GM23248 (cell line): ENCODE measurements at regions not wholly inside any gene's neighbourhood (a gene's known extent, or its start where the extent isn't known, plus 50 kb on each side); places are given as distances from the start of the nearest gene placed in this dataset.

ENCODE experiments used
- DNase-seq: peaks from one replicate; pipeline ENCODE4 v3.0.0-alpha.2; 2015
- H2AFZ ChIP-seq: fragments of 200-600 bp; sonication (generic); 2 replicates; pipeline ENCODE4 v1.6.1; 2016; ENCODE audit warnings: antibody characterized with exemption
- H3F3A ChIP-seq: fragments of 200-600 bp; sonication (generic); 2 replicates; pipeline ENCODE4 v1.6.1; 2016; ENCODE audit warnings: mild to moderate bottlenecking, antibody characterized with exemption, mixed run types; ENCODE audit not compliant: insufficient read depth
- H3K27ac ChIP-seq: fragments of 200-600 bp; sonication (generic); 2 replicates; pipeline ENCODE4 v1.5.1; 2016; ENCODE audit warnings: mild to moderate bottlenecking
- H3K27me3 ChIP-seq: fragments of 200-600 bp; sonication (generic); replicated peaks from 2 replicates; pipeline ENCODE4 v1.6.1; 2016; ENCODE audit warnings: mild to moderate bottlenecking; ENCODE audit not compliant: insufficient read depth
- H3K36me3 ChIP-seq: fragments of 200-600 bp; sonication (generic); 2 replicates; pipeline ENCODE4 v1.6.1; 2016; ENCODE audit warnings: low read depth, mild to moderate bottlenecking
- H3K4me1 ChIP-seq: fragments of 200-600 bp; sonication (generic); 2 replicates; pipeline ENCODE4 v1.6.1; 2016; ENCODE audit warnings: mild to moderate bottlenecking; ENCODE audit not compliant: insufficient read depth
- H3K4me2 ChIP-seq: fragments of 200-600 bp; sonication (generic); one replicate; pipeline ENCODE4 v1.6.1; 2016; ENCODE audit warnings: mild to moderate bottlenecking; ENCODE audit not compliant: unreplicated experiment
- H3K4me3 ChIP-seq: fragments of 200-600 bp; sonication (generic); 2 replicates; pipeline ENCODE4 v1.5.1; 2016; ENCODE audit warnings: mild to moderate bottlenecking
- H3K79me2 ChIP-seq: fragments of 200-600 bp; sonication (generic); 2 replicates; pipeline ENCODE4 v1.6.1; 2016; ENCODE audit warnings: mild to moderate bottlenecking; ENCODE audit not compliant: insufficient read depth
- H3K9ac ChIP-seq: fragments of 200-600 bp; sonication (generic); 2 replicates; pipeline ENCODE4 v1.6.1; 2016; ENCODE audit warnings: mild to moderate bottlenecking
- H3K9me2 ChIP-seq: fragments of 200-600 bp; sonication (generic); 2 replicates; pipeline ENCODE4 v1.6.1; 2016; ENCODE audit warnings: mixed run types, mild to moderate bottlenecking, moderate library complexity; ENCODE audit not compliant: insufficient read depth
- H3K9me3 ChIP-seq: fragments of 200-600 bp; sonication (generic); one replicate; pipeline ENCODE4 v1.6.1; 2017; ENCODE audit warnings: low read depth
- H4K20me1 ChIP-seq: fragments of 200-600 bp; sonication (generic); 2 replicates; pipeline ENCODE4 v1.6.0; 2016; ENCODE audit not compliant: insufficient read depth
- EZH2 ChIP-seq: fragments of 200-600 bp; sonication (generic); IDR thresholded peaks from 2 replicates; pipeline ENCODE4 v1.6.1; 2018; ENCODE audit warnings: antibody characterized with exemption, mild to moderate bottlenecking; ENCODE audit not compliant: insufficient read depth, poor library complexity, severe bottlenecking
- EZH2phosphoT487 ChIP-seq: fragments of 200-600 bp; sonication (generic); IDR thresholded peaks from 2 replicates; pipeline ENCODE4 v1.6.1; 2018; ENCODE audit warnings: antibody characterized with exemption, moderate library complexity, mild to moderate bottlenecking, low read depth; ENCODE audit not compliant: insufficient read depth
- WGBS, 2 experiments: methylation state at CpG; one replicate each; pipeline ENCODE4 v1.1.6; 2015 to 2017; ENCODE audit warnings: low lambda C conversion rate in 2 of 2, low coverage in 1 of 2; ENCODE audit errors: missing lambda C conversion rate in 2 of 2; 5-methylcytosine and 5-hydroxymethylcytosine counted together
- in situ Hi-C: fragments of 300-500 bp; cut with MboI; formaldehyde crosslinking; loops from 2 replicates; pipeline ENCODE4 v1.15.0; 2020

DNA sequence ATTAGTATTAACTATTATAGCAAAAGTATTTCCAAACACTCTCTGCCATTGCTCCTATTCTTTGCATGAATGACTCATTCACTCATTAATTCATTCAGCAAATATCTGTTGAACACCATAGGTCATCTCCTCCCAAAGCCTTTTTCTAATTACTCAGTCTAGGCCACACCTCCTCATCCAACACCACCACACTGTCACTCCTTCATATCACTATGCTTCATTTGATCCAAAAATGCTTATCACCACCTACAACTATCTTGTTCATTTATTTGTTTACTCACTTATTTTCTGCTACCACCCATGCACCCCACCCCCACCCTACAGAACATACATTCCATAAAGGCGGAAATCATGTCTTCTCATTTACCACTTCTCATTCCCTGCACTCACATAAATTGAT is 94.4 kb upstream of the TNFSF4 start:
- H3F3A ChIP-seq, result peaks cover 21% of the 10 kb centered on the region
- H3K4me3 ChIP-seq, result no peak overlapping the region
- in situ Hi-C loops, result no loop called here
- no peaks in the 10 kb centered on the region for H3K36me3 ChIP-seq
- peaks cover 27% of the 10 kb centered on the region for H3K4me1 ChIP-seq
- no peaks in the 10 kb centered on the region for H3K27me3 ChIP-seq
- no peak overlapping the region for H2AFZ ChIP-seq
- no peaks in the 10 kb centered on the region for H3K79me2 ChIP-seq
- TF ChIP-seq EZH2phosphoT487 (no peak), EZH2 (no peak)
- H3K9me3 ChIP-seq, result no peaks in the 10 kb centered on the region
- H3K9me2 ChIP-seq, result no peaks in the 10 kb centered on the region
- 95 to 100% methylated on average over 1 of the region's 1 CpG for WGBS, 2 experiments
- H4K20me1 ChIP-seq, result no peaks in the 10 kb centered on the region
- no peak overlapping the region for H3K9ac ChIP-seq
- peak overlapping the region; percentile 6 for H3K4me2 ChIP-seq
- no peak overlapping the region for H3K27ac ChIP-seq
- peak; percentile 36 for DNase-seq

DNA sequence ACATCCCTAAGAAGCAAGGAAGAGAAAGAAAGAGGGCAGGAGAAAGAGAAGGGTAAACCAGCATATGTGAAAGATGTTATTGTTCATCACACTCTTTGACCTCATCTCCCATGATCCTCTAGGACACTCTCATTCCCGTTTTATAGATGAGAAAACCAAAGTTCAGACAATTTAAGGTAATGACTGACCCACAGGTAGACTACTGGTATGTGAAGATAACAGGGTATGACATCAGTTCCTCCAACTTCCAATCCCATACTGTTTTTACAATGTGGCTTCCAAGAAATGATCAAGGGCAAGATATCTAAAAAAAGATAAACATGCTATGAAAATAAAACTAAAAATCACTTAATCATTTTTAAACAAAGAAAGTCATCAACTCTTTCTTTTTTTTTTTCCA is 95.2 kb upstream of the TNFSF4 start:
- Histone ChIP-seq H3K4me3 (no peak overlapping the region), H3K9me3 (no peaks in the 10 kb centered on the region), H3K27me3 (no peaks in the 10 kb centered on the region), H3K36me3 (no peaks in the 10 kb centered on the region), H3F3A (peaks cover 13% of the 10 kb centered on the region; the same call in 1 of the 2 replicates), H2AFZ (no peak overlapping the region), H3K9ac (no peak overlapping the region), H3K79me2 (no peaks in the 10 kb centered on the region), H3K4me2 (no peak overlapping the region), H4K20me1 (no peaks in the 10 kb centered on the region), H3K27ac (no peak overlapping the region), H3K9me2 (no peaks in the 10 kb centered on the region), H3K4me1 (peaks cover 27% of the 10 kb centered on the region)
- 89 to 92% methylated on average over 1 of the region's 1 CpG for WGBS, 2 experiments
- DNase-seq, result no peak
- TF ChIP-seq EZH2 (no peak), EZH2phosphoT487 (no peak)
- in situ Hi-C loops, result no loop called here

DNA sequence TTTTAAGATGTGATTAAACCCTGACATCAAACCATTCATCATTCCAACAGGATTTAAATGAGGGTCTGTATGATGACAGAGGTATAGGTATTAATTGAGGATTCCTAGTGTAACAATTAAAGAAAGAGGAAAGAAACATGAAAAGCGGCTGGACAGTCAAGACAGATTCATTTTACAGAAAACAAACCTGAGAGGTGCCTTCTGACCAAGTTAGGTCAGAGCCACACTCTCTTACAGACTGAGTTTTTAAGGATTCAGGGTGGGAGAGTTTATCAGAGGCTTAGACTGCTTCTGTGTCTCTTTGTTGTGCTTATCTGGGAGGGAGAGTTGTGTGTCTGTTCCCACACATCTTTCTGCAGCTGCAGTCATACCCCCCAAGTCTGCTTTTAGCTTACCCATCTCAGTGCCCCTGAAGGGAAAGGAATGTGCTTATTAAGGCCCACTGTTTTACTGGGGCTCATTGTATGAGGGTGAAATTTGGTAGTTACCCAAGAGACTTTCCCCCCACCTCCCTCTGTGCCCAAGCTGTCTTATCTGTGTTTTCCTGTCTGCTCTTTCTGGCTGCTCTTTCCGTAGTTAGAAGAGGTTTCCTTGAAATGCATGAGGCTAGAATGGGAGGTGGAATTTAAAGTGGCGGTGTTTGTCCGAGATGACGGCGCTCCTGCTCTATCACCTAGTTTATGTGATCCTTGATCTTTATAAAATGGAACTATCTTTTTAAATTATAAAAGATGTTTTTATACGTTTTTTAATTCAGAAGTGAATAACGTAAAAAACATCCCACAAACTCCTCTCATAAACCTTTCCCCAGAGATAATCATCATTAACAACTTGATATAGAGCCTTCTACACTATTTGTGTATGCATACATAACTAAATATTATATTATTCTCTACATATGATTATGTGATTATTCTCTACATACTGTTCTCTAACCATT is 96.0 kb upstream of the TNFSF4 start:
- Histone ChIP-seq H3K79me2 (no peaks in the 10 kb centered on the region), H2AFZ (no peak overlapping the region), H3K9me3 (no peaks in the 10 kb centered on the region), H3K9me2 (no peaks in the 10 kb centered on the region), H3K4me1 (peaks cover 22% of the 10 kb centered on the region), H3K9ac (no peak overlapping the region), H3K36me3 (no peaks in the 10 kb centered on the region), H3K27ac (no peak overlapping the region), H4K20me1 (no peaks in the 10 kb centered on the region), H3F3A (peaks cover 5% of the 10 kb centered on the region; the same call in 1 of the 2 replicates), H3K4me3 (no peak overlapping the region), H3K4me2 (no peak overlapping the region), H3K27me3 (no peaks in the 10 kb centered on the region)
- in situ Hi-C loops, result no loop called here
- 79 to 83% methylated on average over 8 of the region's 8 CpGs for WGBS, 2 experiments
- no peak for DNase-seq
- TF ChIP-seq EZH2, result no peak

DNA sequence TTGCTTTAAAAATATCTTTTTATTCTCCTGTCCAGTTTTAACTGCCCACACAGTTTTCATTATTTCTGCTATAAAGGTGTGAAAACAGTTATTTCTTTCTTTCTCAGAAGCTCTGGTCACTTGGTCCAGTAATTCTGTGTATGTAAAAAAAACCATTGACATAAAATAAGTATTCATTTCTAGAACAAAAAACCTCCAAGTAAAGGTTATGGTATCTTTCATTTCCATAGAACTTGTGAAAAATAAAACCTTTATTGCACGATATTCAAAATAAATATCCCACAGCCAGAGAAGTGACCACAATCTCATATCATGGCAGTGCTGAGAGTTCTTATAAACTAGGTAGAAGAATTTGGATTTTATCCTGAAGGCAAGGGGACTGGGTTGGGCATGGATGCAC is 96.9 kb upstream of the TNFSF4 start:
- TF ChIP-seq EZH2phosphoT487 (no peak), EZH2 (no peak)
- Histone ChIP-seq H4K20me1 (no peaks in the 10 kb centered on the region), H3K4me1 (peaks cover 14% of the 10 kb centered on the region), H3K9ac (no peak overlapping the region), H3K36me3 (no peaks in the 10 kb centered on the region), H3K9me2 (no peaks in the 10 kb centered on the region), H3K27me3 (no peaks in the 10 kb centered on the region), H3K27ac (no peak overlapping the region), H3K4me3 (no peak overlapping the region), H3K4me2 (no peak overlapping the region), H3K9me3 (no peaks in the 10 kb centered on the region), H3K79me2 (no peaks in the 10 kb centered on the region), H2AFZ (no peak overlapping the region), H3F3A (no peaks in the 10 kb centered on the region)
- no peak for DNase-seq
- in situ Hi-C loops, result no loop called here
- WGBS, 2 experiments, result 100% methylated on average over 1 of the region's 1 CpG
